ENCODE measurements at regions not wholly inside any gene's neighbourhood (a gene's known extent, or its start where the extent isn't known, plus 50 kb on each side); places are given as distances from the start of the nearest gene placed in this dataset.
"Not testable (repeated sequence)": the region's sequence is repeated elsewhere in the genome, so short reads cannot be mapped to it uniquely, and the experiment has no call there.

GRCh38 chr3:164752812-164753211 lies 325.5 kb downstream of the SI start:
- no peak for DNase-seq

DNA sequence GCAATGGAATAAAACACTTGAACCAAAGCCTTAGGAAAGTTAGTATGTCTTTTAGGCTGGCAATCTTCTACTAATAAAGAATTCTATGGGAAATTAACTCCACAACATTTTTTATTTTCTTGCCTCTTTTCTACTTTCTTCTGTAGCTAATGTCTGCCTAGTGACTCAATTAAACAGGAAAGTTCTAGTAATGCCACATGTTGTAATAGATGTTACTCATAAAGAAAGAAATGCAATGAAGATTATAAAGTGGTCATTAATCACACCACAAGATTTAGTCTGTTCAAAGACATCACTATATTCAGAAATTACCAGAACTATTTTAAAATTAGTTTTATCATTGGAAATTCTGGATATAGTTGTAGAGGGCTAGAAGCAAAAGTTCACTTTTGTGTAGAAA lies 329.7 kb downstream of the SI start:
- no peak for DNase-seq

GRCh38 chr3:164741869-164742268 lies 336.4 kb downstream of the SI start:
- no peak for DNase-seq

GRCh38 chr3:164737174-164737573 lies 341.1 kb downstream of the SI start:
- DNase-seq = no peak

DNA sequence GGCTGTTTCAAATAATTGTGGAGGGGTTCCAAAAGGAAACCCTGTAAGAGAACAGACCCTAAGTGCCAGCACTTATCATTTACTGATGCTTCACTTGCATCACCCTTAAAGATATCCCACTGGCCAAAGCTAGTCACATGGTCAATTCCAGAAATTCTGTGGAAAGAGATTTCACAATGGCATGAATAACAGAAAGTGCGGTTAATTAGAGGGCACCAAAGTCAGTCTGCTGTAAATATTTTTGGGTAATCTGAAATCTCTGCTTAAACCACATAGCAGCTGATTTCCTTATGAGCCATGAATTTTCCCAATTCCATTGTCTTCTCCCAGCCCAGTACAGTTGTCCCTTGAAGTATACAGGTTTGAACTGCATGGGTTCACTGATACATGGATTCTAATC lies 346.1 kb downstream of the SI start:
- no peak for DNase-seq

DNA sequence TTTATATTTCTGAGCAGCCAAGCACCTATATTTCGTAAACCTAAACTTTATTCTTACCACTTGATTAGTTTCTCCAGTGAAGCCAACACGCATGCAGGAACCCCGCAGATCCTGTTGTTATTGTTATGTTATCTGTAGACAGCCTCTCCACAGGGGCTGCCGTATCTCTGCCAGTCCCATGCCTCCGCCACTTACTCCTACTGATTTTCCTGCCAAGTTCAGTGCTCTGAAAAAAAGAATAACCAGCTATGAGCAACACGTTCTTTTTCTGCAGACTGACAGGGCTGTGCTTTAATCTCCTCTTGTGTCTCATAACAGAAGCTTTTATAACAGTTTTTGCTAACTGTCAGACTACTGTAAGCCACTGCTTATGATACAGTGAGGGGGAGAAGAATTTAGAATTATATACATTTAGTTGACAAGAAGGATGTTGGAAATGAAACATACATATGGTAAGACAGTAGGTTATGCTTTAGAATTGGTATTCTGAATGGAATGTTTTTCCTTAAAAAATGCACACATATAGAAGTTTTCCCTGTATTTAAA lies 347.4 kb downstream of the SI start:
- DNase-seq = no peak

DNA sequence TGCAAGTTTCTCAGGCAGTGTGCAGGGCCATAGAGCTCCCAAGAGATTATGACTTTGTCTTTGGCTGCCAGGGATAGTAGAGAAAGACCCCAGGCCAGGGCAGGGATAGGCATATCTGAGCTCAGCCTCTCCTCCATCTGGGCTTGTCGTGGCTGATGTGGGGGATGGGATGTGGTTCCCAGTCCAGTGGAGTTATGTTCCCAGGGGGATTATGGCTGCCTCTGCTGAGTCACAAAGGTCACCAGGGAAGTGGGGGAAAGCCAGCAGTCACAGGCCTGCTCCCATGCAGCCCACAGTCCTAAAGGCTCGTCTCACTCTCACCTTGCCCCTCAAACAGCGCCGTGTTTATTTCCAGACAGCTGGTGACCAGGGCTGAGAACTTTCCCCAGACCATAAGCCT lies 354.9 kb downstream of the SI start:
- no peak for DNase-seq

- DNase-seq = not testable (repeated sequence)
These were observed 375.5 kb downstream of the SI start for GRCh38 chr3:164702808-164703207.

- DNase-seq = no peak
These were observed 390.4 kb downstream of the SI start for GRCh38 chr3:164687902-164688301.

DNA sequence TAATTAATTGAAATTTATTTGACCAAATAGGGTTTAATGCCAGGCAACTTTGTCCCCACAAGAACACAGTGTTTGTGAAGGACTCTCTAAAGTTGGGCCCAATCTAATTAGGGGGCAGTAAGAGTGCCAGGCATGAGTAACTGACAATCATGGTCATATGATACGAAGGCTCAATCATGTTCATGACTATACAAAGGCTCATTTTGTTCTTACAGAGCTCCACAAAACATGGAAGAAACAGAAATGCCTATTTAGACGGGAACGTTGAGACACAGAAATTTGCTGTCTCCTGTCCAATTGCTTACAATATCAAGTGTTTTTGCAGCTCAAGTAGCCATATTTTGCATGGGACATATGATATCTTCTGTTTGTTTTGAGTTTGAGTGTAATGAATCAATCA lies 391.1 kb downstream of the SI start:
- DNase-seq = peak in 10 of 56 donors; percentile 2 to 34 (median 10)

GRCh38 chr3:164683489-164683888 lies 394.8 kb downstream of the SI start:
- DNase-seq = no peak

GRCh38 chr3:164679245-164679644 lies 399.1 kb downstream of the SI start:
- DNase-seq = no peak

- DNase-seq = no peak
These were observed 401.0 kb downstream of the SI start for GRCh38 chr3:164677317-164677716.

- no peak for DNase-seq
These were observed 404.6 kb downstream of the SI start for GRCh38 chr3:164673738-164674137.

GRCh38 chr3:164658125-164658524 lies 420.2 kb downstream of the SI start:
- no peak for DNase-seq

GRCh38 chr3:164657631-164658030 lies 420.7 kb downstream of the SI start:
- no peak for DNase-seq

DNA sequence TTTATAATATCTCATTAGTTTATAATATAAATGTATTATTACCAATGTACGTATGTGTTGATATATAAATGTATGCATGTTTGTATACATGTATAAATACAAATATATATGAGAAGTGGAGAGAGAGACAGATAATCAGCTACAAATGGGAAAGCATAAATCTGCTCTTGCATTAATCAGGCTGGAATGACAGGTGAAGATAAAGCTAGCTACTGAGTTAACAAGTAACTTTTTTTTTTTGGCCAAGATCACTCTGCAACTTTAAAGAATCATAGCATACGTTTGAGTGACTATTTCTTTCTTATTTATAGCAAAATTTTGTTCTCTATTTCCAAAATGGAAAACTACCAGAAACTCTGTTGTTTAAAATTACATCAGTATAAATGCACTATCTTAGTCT lies 422.8 kb downstream of the SI start:
- no peak for DNase-seq

DNA sequence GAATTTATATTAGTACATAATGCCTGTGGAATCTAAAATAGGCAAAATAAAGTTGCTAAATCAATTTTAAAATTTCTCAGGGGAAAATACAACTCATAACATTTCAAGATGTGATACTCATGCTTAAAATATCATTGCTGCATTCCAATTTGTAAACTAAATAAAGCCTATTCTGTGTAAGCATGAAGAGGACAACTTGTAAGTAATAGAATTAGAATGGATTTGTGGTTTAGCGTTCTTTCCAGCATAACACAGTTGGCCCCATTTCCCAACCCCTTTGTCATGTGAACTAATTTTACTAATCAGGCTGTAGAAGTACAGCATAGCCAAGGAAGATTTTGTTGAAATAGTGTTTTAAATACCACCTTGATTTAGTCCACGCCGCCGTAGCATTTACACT lies 437.2 kb downstream of the SI start:
- DNase-seq = no peak

- DNase-seq = no peak
These were observed 437.7 kb downstream of the SI start for GRCh38 chr3:164640591-164640990.

GRCh38 chr3:164620956-164621355 lies 457.3 kb downstream of the SI start:
- DNase-seq = no peak

GRCh38 chr3:164620423-164620822 lies 457.9 kb downstream of the SI start:
- DNase-seq = no peak

DNA sequence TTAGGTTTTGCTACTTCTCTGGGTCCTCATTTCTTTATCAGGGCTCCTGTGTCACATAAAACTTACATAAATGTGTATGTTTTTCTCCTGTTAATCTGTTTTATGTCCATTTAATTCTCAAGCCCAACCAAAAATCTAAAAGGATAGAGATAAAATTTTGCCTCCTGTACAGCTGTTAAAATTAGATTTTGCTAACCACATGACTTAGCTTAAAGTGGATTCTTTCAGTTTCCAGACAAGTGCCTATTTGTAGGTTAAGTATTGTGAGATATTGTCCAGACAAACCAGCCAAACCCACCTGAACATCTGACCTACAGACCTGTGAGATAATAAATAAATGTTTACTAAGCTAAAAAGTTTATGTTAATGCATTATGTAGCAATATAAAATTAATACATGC lies 465.5 kb downstream of the SI start:
- no peak for DNase-seq

DNA sequence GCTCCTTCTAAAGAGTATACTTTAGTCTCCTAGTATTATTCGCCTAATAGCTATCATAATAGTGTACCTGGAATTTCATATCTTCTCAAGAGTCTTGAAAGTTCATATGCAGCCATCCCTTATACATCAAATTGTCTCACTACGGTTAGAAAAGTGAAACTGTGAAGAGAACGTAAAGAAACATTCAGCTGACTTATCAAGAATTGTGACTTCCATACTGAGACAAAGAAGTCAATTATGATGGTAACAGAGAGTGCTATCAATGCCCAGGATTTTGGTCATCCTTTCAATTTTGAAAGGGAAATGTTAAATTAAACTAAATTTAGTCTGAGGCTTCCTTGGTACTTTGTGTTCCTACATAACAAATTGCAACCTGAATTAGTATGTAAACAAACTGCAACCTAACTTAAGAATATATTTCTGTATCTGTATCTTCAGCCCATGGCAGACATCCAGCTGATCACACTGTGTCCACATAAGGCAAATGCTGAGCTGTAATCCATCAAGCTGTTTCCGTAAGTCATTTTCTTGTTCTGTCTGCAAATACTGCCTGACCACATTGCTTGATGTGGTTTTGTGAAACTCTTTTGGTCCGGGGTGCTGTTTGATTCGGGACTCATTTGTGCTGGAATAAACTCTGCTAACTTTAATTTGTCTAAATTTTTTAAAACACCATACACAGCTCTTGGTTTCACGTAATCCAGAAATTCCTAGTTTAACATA lies 469.6 kb downstream of the SI start:
- DNase-seq = peak in 1 of 56 donors; percentile 2

- no peak for DNase-seq
These were observed 473.6 kb downstream of the SI start for GRCh38 chr3:164604687-164605086.
